ENCODE measurements at regions not wholly inside any gene's neighbourhood (a gene's known extent, or its start where the extent isn't known, plus 50 kb on each side); places are given as distances from the start of the nearest gene placed in this dataset.

GRCh38 chr22:49306632-49307480, 520.8 kb downstream of the BRD1 start:
- Histone ChIP-seq H3K27ac (ENCODE audit: extremely low read depth, low read depth, low read length) (no peak overlapping the region), H3K4me3 (ENCODE audit: low read depth, low read length) (no peak overlapping the region), H3K9me3 (ENCODE audit: control insufficient read depth, insufficient read depth, low read depth, low read length) (no peaks in the 10 kb centered on the region), H3K36me3 (ENCODE audit: control insufficient read depth in 2 of 2, insufficient read depth in 1 of 2, low read length in 2 of 2) (no peaks in the 10 kb centered on the region), H3K4me1 (ENCODE audit: control insufficient read depth, insufficient read depth, low read length) (no peaks in the 10 kb centered on the region)
- CTCF ChIA-PET = interaction anchor here (0.6 to 4.3 kb wide), 5 partner anchors 92 to 524 kb away, joined by 3 to 64 read pairs (median 5); no protein-coding TSS in a partner anchor
- POLR2A ChIA-PET = no interaction called here
- TF ChIP-seq PRDM1 (tag by site-specific recombination; IDR thresholded peaks at IDR 0.05) = no peak
- no peak for TF ChIP-seq EGR2 (tag by site-specific recombination; IDR thresholded peaks at IDR 0.05; ENCODE audit: low read depth)
- no peak for TF ChIP-seq ZNF747 (tag by site-specific recombination; IDR thresholded peaks at IDR 0.05)
- TF ChIP-seq ELK4 (IDR thresholded peaks at IDR 0.05; ENCODE audit: borderline replicate concordance, low read depth, low read length) = no peak
- TF ChIP-seq ZNF311 (tag by site-specific recombination; IDR thresholded peaks at IDR 0.05; ENCODE audit: borderline replicate concordance) = no peak
- TF ChIP-seq ZNF629 (tag by site-specific recombination; IDR thresholded peaks at IDR 0.05) = no peak
- no peak for TF ChIP-seq ZNF707 (tag by site-specific recombination; IDR thresholded peaks at IDR 0.05)
- no peak for TF ChIP-seq KLF1 (tag by site-specific recombination; IDR thresholded peaks at IDR 0.05)
- TF ChIP-seq, protein P1, sequence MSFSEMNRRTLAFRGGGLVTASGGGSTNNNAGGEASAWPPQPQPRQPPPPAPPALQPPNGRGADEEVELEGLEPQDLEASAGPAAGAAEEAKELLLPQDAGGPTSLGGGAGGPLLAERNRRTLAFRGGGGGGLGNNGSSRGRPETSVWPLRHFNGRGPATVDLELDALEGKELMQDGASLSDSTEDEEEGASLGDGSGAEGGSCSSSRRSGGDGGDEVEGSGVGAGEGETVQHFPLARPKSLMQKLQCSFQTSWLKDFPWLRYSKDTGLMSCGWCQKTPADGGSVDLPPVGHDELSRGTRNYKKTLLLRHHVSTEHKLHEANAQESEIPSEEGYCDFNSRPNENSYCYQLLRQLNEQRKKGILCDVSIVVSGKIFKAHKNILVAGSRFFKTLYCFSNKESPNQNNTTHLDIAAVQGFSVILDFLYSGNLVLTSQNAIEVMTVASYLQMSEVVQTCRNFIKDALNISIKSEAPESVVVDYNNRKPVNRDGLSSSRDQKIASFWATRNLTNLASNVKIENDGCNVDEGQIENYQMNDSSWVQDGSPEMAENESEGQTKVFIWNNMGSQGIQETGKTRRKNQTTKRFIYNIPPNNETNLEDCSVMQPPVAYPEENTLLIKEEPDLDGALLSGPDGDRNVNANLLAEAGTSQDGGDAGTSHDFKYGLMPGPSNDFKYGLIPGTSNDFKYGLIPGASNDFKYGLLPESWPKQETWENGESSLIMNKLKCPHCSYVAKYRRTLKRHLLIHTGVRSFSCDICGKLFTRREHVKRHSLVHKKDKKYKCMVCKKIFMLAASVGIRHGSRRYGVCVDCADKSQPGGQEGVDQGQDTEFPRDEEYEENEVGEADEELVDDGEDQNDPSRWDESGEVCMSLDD (tag by site-specific recombination; IDR thresholded peaks at IDR 0.05) = no peak
- no peak for TF ChIP-seq ZNF37A (tag by site-specific recombination; IDR thresholded peaks at IDR 0.05)
- no peak for TF ChIP-seq ZBTB49 (tag by site-specific recombination; IDR thresholded peaks at IDR 0.05; ENCODE audit: low read depth)
- no peak for TF ChIP-seq ZFP3 (tag by site-specific recombination; IDR thresholded peaks at IDR 0.05; ENCODE audit: low read depth)
- no peak for TF ChIP-seq ZBTB20 (tag by site-specific recombination; IDR thresholded peaks at IDR 0.05)

GRCh38 chr22:49305966-49306631, 521.6 kb downstream of the BRD1 start:
- no peak for TF ChIP-seq ZNF664 (tag by site-specific recombination; IDR thresholded peaks at IDR 0.05)
- no peak for TF ChIP-seq WT1 (tag by site-specific recombination; IDR thresholded peaks at IDR 0.05)
- no peak for TF ChIP-seq ZNF23 (tag by site-specific recombination; IDR thresholded peaks at IDR 0.05; ENCODE audit: borderline replicate concordance)
- no peak for TF ChIP-seq ZNF692 (tag by site-specific recombination; IDR thresholded peaks at IDR 0.05)
- no peak for TF ChIP-seq ZNF214 (tag by site-specific recombination; IDR thresholded peaks at IDR 0.05; ENCODE audit: borderline replicate concordance)
- TF ChIP-seq ZNF169 (tag by site-specific recombination; IDR thresholded peaks at IDR 0.05) = no peak
- TF ChIP-seq SP3 (tag by site-specific recombination; IDR thresholded peaks at IDR 0.05) = no peak
- no peak for TF ChIP-seq ZNF132 (tag by site-specific recombination; IDR thresholded peaks at IDR 0.05; ENCODE audit: borderline replicate concordance)
- TF ChIP-seq ZNF266 (tag by site-specific recombination; IDR thresholded peaks at IDR 0.05; ENCODE audit: low read depth) = no peak
- TF ChIP-seq ZNF555 (tag by site-specific recombination; conservative IDR thresholded peaks at IDR 0.05) = no peak
- TF ChIP-seq ZNF585B (tag by site-specific recombination; IDR thresholded peaks at IDR 0.05) = no peak
- no peak for TF ChIP-seq TCF7L2 (IDR thresholded peaks at IDR 0.05; ENCODE audit: borderline replicate concordance, low read depth, low read length)
- no peak for TF ChIP-seq KLF9 (tag by site-specific recombination; IDR thresholded peaks at IDR 0.05; ENCODE audit: low read depth)
- no peak for TF ChIP-seq ZNF596 (tag by site-specific recombination; IDR thresholded peaks at IDR 0.05)
- TF ChIP-seq ZNF707 (tag by site-specific recombination; IDR thresholded peaks at IDR 0.05) = no peak
- ChIA-PET CTCF (interaction anchor here (0.6 to 4.3 kb wide), 19 partner anchors 8 to 811 kb away, joined by 3 to 64 read pairs (median 5); no protein-coding TSS in a partner anchor), POLR2A (interaction anchor here (1.1 kb wide), 1 partner anchor 260 kb away, joined by 3 read pairs; no protein-coding TSS in a partner anchor)

More at GRCh38 chr22:49305966-49306631, 521.6 kb downstream of the BRD1 start:
- H3K4me1 ChIP-seq (ENCODE audit: control insufficient read depth, insufficient read depth, low read length) = no peaks in the 10 kb centered on the region
- H3K4me3 ChIP-seq (ENCODE audit: low read depth, low read length) = no peak overlapping the region
- no peaks in the 10 kb centered on the region for H3K36me3 ChIP-seq (ENCODE audit: control insufficient read depth in 2 of 2, insufficient read depth in 1 of 2, low read length in 2 of 2)
- H3K9me3 ChIP-seq (ENCODE audit: control insufficient read depth, insufficient read depth, low read depth, low read length) = no peaks in the 10 kb centered on the region
- H3K27ac ChIP-seq (ENCODE audit: extremely low read depth, low read depth, low read length) = no peak overlapping the region
